Hepatocyte (in vitro differentiated cells): ENCODE measurements at regions not wholly inside any gene's neighbourhood (a gene's known extent, or its start where the extent isn't known, plus 50 kb on each side); places are given as distances from the start of the nearest gene placed in this dataset.
A peak's percentile ranks its signal among the peaks of the same experiment; 100 is the strongest.

ENCODE experiments used
- DNase-seq: peaks from one replicate; pipeline ENCODE4 v3.0.0-alpha.2; 2016; ENCODE audit warnings: low spot score
- H2AFZ ChIP-seq: fragments of 200-600 bp; sonication (generic); 2 replicates; pipeline ENCODE4 v1.6.0; 2016; ENCODE audit warnings: antibody characterized with exemption, mild to moderate bottlenecking
- H3K27ac ChIP-seq: fragments of 200-600 bp; sonication (generic); 2 replicates; pipeline ENCODE4 v1.5.1; 2016; ENCODE audit warnings: mild to moderate bottlenecking
- H3K27me3 ChIP-seq: fragments of 200-600 bp; sonication (generic); 2 replicates; pipeline ENCODE4 v1.6.1; 2016
- H3K36me3 ChIP-seq: fragments of 200-600 bp; sonication (generic); replicated peaks from 2 replicates; pipeline ENCODE4 v1.5.1; 2016; ENCODE audit warnings: low read depth; ENCODE audit not compliant: insufficient read depth
- H3K4me1 ChIP-seq: fragments of 200-600 bp; sonication (generic); 2 replicates; pipeline ENCODE4 v1.5.1; 2016; ENCODE audit warnings: mild to moderate bottlenecking, moderate library complexity; ENCODE audit not compliant: insufficient read depth
- H3K4me2 ChIP-seq: fragments of 200-600 bp; sonication (generic); 2 replicates; pipeline ENCODE4 v1.6.0; 2016
- H3K4me3 ChIP-seq: fragments of 200-600 bp; sonication (generic); 2 replicates; pipeline ENCODE4 v1.5.1; 2016; ENCODE audit warnings: mild to moderate bottlenecking
- H3K79me2 ChIP-seq: fragments of 200-600 bp; sonication (generic); 2 replicates; pipeline ENCODE4 v1.6.0; 2017; ENCODE audit warnings: mild to moderate bottlenecking
- H3K9me2 ChIP-seq: fragments of 200-600 bp; sonication (generic); replicated peaks from 2 replicates; pipeline ENCODE4 v1.6.0; 2017; ENCODE audit warnings: mild to moderate bottlenecking; ENCODE audit not compliant: insufficient read depth
- H3K9me3 ChIP-seq: fragments of 200-600 bp; sonication (generic); 2 replicates; pipeline ENCODE4 v1.5.1; 2016; ENCODE audit warnings: low read depth, mild to moderate bottlenecking
- H4K20me1 ChIP-seq: fragments of 200-600 bp; sonication (generic); 2 replicates; pipeline ENCODE4 v1.6.0; 2016; ENCODE audit warnings: mild to moderate bottlenecking; ENCODE audit not compliant: insufficient read depth, poor library complexity, severe bottlenecking
- CTCF ChIP-seq: fragments of 200-600 bp; sonication (generic); IDR thresholded peaks from 2 replicates; pipeline ENCODE4 v1.5.1; 2016; ENCODE audit warnings: antibody characterized with exemption, mild to moderate bottlenecking; ENCODE audit not compliant: poor library complexity
- EZH2 ChIP-seq: fragments of 200-600 bp; sonication (generic); IDR thresholded peaks from 2 replicates; pipeline ENCODE4 v1.6.1; 2016; ENCODE audit warnings: antibody characterized with exemption, mild to moderate bottlenecking, borderline replicate concordance
- EZH2phosphoT487 ChIP-seq: fragments of 200-600 bp; sonication (generic); IDR thresholded peaks from one replicate; pipeline ENCODE4 v1.6.1; 2018; ENCODE audit warnings: antibody characterized with exemption, mild to moderate bottlenecking, low read depth, moderate library complexity; ENCODE audit not compliant: unreplicated experiment, severe bottlenecking
- WGBS: methylation state at CpG from one replicate; pipeline ENCODE4 v1.1.6; 2016; ENCODE audit warnings: low lambda C conversion rate; ENCODE audit errors: missing lambda C conversion rate; 5-methylcytosine and 5-hydroxymethylcytosine counted together

GRCh38 chr12:124509676-124510300, 57.6 kb downstream of the NCOR2 start:
- peak; percentile 63 for DNase-seq
- peaks cover 97% of the 10 kb centered on the region for H3K79me2 ChIP-seq
- H3K36me3 ChIP-seq, result no peaks in the 10 kb centered on the region
- peak overlapping the region; percentile 80 for H3K27ac ChIP-seq
- peaks cover 69% of the 10 kb centered on the region for H4K20me1 ChIP-seq
- H3K4me2 ChIP-seq, result peak overlapping the region; percentile 38
- no peak overlapping the region for H2AFZ ChIP-seq
- H3K4me3 ChIP-seq, result no peak overlapping the region
- no peaks in the 10 kb centered on the region for H3K27me3 ChIP-seq
- peaks cover 73% of the 10 kb centered on the region for H3K4me1 ChIP-seq
- TF ChIP-seq EZH2phosphoT487, result no peak
- TF ChIP-seq EZH2, result no peak
- no peak for TF ChIP-seq CTCF
- no peaks in the 10 kb centered on the region for H3K9me2 ChIP-seq
- H3K9me3 ChIP-seq, result no peaks in the 10 kb centered on the region
- WGBS, result 58% methylated on average over 11 of the region's 16 CpGs

DNA sequence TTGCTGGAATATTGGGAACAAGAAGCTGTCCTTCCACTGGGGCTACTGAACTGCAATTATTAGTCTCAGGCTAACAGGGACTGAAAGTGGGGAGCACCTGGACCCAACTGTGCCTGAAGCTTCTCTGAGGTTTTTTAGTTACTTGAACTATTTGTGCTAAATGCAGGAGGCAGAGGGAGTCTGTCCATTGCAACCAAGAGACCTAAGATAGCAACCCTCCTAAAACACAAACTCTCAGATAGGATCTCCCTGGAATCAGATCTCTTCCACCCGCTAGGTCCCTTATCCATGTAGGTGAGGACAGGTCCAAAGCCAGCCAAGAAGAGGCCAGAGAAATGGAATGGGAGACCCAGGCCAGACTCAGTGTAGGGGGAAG, 58.1 kb downstream of the NCOR2 start:
- Histone ChIP-seq H4K20me1 (peaks cover 70% of the 10 kb centered on the region), H2AFZ (no peak overlapping the region), H3K9me2 (no peaks in the 10 kb centered on the region), H3K4me2 (peak overlapping the region; percentile 38), H3K4me1 (peaks cover 78% of the 10 kb centered on the region), H3K27ac (peak overlapping the region; percentile 80), H3K79me2 (peaks cover 97% of the 10 kb centered on the region), H3K4me3 (no peak overlapping the region), H3K27me3 (no peaks in the 10 kb centered on the region), H3K36me3 (no peaks in the 10 kb centered on the region), H3K9me3 (no peaks in the 10 kb centered on the region)
- 69% methylated on average over 1 of the region's 1 CpG for WGBS
- no peak for DNase-seq
- TF ChIP-seq EZH2 (no peak), CTCF (no peak), EZH2phosphoT487 (no peak)

DNA sequence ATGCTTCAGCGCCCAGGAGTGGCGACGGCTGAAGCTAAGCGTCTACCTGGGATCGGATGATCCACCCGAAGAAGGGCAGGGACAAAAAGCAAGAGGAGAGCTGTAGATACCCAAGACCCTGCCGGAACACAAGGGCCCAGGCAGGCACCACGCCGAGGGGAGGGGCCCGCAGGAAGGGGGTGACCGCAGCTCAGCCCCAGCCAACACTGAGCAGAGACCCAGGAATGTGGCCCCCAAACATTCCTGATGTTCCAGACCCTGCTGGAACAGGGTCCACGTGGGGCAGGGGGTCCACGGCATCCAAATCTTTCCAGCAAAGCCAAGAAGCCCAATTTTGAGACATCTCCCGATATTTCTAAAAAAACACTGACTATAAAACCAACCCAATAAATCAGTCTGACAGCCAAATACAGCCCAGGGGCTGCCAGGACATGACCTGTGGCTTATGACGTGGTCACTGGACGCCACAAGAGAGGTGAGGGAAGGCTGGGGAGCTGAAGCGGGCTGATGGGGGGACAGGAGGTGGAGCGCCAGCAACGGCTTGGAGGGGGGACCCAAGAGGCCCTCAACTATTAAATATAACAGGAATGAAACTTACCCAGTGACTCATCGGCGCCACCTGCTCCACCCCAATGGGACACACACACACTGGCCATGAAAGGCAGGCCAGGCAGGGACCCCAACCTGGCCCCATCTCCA, 58.9 kb downstream of the NCOR2 start:
- no peak overlapping the region for H2AFZ ChIP-seq
- peak overlapping the region; percentile 82 for H3K27ac ChIP-seq

More for the DNA sequence above, 58.9 kb downstream of the NCOR2 start:
- Histone ChIP-seq H3K4me2 (peak overlapping the region; percentile 50), H4K20me1 (peaks cover 76% of the 10 kb centered on the region), H3K79me2 (peaks cover 97% of the 10 kb centered on the region), H3K9me3 (no peaks in the 10 kb centered on the region), H3K27me3 (no peaks in the 10 kb centered on the region), H3K9me2 (no peaks in the 10 kb centered on the region), H3K36me3 (no peaks in the 10 kb centered on the region), H3K4me3 (no peak overlapping the region), H3K4me1 (peaks cover 78% of the 10 kb centered on the region)
- 69% methylated on average over 21 of the region's 21 CpGs for WGBS
- peak; percentile 11 for TF ChIP-seq CTCF
- no peak for TF ChIP-seq EZH2phosphoT487
- TF ChIP-seq EZH2, result no peak
- DNase-seq, result no peak
